NCI-H748 (cell line): ENCODE measurements at regions not wholly inside any gene's neighbourhood (a gene's known extent, or its start where the extent isn't known, plus 50 kb on each side); places are given as distances from the start of the nearest gene placed in this dataset.
"Not testable (repeated sequence)": the region's sequence is repeated elsewhere in the genome, so short reads cannot be mapped to it uniquely, and the experiment has no call there.

ENCODE experiments used
- DNase-seq: peaks from one replicate; lab custom pipeline; 2025; ENCODE audit not compliant: unreplicated experiment; lab: John Stamatoyannopoulos, UW

DNA sequence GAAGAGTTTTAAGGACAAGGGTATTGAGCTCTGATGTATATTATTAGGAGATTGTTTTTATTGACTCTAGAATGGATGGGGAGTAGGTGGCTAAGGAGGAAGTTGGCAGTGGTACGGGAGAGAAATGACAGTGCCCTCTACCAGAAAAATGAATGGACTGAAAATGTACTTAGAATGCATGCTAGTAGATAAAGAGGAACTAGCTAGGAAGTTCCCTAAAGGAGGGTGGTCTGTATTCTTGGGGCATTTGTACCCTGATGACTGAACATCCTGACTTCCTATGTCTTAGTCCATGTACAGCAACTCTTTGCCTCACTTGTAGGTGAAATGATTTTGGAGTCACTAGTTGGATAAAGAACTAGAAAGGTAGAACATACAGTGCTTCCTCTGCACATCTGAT lies 581.5 kb upstream of the RBFOX1 start:
- DNase-seq, result no peak

DNA sequence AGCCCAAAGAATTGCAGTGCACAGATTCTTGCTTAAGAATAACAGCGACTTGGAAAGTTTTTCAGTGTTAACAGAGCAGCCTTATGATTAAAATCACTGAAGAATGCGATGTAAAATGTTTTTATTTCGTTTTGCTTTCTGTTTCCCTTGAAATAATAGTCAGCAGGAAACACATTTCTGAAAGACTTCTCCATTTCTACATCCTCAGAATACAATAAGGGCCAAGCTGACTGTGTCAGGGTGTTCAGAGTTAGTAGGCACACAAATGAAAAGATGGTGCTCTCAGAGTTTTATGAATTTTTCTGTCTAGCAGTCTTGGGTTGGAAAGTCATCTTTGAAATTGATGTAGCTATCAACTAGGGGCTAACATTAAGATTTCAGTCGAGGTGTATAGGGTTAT lies 582.9 kb upstream of the RBFOX1 start:
- DNase-seq, result no peak

DNA sequence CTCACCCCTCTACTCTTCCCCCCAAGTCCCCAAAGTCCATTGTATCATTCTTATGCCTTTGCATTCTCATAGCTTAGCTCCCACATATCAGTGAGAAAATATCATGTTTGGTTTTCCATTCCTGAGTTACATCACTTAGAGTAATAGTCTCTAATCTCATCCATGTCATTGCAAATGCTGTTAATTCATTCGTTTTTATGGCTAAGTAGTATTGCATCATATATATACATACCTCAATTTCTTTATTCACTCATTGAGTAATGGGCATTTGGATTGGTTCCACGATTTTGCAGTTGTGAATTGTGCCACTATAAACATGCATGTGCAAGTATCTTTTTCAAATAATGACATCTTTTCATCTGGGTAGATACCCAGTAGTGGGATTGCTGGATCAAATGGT lies 596.3 kb upstream of the RBFOX1 start:
- DNase-seq, result not testable (repeated sequence)

DNA sequence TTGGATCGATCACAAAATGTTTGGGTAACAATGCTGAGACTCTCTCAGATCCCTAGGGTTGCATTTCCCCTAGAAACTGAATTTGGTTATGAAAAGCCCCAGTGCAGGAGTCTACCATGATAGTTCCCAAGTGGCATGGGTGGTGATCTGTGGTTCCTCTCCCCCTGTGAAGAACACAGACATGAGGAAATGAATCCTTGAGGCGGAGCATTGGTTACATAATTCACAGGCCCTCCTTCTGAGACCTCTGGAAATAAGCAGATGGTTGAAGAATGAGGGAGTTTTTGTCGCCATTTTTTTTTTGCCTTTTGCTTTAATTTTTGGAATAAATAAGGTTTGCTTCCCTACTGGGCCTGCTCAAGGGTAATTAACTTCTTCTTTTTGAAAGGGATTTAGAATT lies 597.0 kb upstream of the RBFOX1 start:
- no peak for DNase-seq

DNA sequence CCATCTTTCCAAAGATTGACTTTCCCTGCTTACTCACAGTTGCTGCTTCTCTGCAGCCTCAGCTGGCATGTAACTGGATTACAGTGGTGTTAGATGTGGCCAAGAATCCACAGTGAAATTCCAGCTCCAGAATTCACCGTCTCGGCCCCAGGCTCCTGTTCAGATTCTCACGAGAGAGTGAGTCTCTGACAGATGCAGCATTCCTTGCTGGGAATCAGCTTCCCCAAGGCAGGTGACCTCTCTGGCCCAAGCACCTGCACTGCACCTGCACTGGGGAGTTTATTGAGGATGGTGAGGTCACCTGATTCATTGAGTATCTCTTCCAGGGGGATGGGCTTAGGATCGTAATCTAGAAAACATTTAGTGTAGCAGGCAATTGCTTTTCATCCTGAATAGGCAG lies 600.5 kb upstream of the RBFOX1 start:
- peak; percentile 69 for DNase-seq

DNA sequence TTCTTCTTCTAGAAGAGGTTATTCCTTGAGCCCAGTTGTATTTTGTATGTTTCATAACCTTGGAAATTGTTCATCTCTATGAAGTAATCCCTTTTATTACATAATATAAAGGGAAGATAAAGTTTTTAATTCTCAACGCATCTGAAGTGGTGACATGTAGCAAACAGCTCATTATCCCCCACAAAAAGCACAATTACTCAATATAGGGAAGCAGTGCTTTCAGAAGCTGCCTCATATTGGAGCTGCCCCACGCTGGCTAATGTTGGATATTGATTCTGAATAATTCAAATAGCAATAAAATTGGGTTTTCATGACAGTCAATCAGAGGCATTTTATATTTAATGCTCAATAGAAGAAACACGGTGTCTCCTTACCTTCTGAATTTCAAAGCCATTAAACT lies 604.3 kb upstream of the RBFOX1 start:
- no peak for DNase-seq

DNA sequence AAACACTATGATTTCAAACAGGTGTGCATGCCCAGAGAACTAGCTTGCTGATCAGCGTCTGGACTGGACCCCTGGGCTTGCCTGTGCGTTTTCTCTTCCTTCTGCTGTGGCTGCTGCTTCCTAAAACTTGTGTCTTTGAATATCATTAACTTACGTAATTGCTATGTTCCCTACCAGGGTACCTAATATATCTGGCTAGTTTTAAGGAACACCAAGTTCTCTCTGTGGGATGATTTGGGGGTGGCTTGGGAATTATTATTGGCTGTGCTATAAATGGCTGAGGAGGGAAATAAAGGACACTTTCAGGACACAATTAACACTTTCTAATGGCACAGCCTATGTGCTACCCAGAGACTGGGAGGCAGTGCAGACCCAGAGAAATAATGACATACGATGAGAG lies 606.0 kb upstream of the RBFOX1 start:
- no peak for DNase-seq

DNA sequence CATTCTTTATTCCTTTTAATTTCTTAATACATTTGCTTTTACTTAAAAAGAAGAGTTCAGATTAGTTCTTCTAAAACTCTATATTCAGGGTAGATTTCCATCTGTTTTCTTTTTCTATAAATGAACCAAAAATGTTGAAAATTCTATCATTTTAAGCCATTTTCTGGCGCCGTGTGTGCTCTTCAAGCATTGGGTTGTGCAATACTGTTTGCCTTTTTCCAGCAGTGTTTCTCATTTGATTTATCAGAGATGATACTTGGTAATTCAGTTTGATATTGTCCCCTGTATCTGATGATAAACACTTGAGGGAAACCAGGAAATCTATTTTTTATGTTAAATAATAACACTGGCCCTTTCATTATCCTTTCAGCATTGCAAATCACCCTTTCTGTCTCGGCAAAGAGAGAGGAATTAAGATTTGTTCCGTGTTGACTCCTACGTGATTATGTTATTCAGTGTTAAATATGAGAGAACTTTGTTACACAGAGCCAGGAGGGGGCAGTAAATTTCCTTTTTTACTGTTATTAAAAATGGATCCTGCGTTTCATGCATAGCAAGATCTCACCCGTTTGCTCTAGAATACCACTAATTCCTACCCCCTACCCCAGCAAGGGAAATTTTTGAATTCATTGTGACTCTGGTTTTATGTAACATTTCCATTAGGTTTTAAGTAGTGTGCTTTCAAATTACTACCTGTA lies 606.9 kb upstream of the RBFOX1 start:
- DNase-seq, result peak; percentile 52

DNA sequence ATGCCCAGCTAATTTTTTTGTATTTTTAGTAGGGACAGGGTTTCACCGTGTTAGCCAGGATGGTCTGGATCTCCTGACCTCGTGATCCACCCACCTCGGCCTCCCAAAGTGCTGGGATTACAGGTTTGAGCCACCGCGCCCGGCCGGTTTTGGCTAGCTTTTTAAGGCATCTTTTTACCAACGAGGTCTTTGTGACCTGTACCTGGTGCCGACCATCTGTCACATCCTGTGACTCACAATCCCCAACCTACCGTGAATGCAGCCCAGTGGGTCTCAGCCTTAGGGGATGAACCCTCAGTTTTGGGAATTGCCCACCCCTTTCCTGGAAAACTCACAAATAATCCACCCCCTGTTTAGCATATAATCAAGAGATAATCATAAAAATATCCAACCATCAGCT lies 607.4 kb upstream of the RBFOX1 start:
- not testable (repeated sequence) for DNase-seq

DNA sequence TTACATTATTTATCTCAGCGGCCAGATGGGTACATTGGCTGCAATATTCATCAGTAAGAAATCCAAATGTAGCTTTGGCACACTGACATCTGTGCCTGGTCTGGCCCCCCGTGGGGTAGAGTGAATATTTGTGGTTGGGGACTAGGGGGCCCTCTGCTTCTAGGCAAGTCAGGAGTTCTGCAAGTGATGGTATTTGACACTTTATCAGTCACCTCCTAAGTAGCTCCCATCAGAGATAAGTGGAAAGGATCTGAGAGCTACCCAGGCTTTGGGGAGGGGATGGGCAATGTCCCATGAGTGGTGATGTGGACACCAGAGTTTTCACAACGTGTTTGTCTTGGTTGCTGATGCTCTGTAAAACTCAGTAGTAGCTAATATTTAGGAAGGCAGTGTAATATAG lies 609.9 kb upstream of the RBFOX1 start:
- DNase-seq, result no peak

DNA sequence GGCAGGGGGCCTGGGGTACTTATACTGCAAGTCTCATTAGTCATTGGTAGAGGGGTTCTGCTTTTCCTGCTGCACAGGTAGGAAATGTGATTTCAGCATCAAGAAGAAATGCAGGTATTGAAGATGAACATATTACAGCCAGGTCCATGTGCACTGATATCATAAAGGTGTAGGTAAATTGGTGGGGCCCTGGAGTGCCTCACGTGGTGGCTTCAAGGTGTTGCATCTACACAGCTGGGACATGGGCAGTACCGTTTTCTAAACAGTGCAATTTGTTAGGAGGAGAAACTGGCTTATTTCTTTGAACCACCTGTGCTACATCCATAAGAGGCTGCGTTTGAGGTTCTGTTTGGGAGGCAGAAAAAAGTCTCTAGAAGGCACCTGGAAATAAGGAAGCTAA lies 618.1 kb upstream of the RBFOX1 start:
- DNase-seq, result no peak

DNA sequence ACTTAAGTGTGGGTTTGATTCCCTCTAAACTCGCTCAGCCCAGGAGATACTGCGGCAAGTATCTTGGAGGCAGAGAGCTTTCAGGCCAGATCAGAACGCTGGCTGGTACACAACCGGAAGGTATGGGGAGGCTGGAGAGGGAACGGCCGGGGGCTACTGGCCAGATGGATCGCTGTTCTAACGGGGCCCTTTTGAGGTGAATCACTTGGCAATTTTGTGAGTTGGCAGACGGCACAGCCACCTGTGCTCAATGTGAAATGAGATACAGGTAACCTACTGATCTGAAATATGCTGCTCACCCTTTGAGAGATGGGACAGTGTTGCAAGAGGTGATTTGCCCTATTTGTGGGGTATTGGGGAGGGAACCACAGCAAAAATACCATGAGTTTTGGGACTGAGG lies 622.9 kb upstream of the RBFOX1 start:
- DNase-seq, result no peak

DNA sequence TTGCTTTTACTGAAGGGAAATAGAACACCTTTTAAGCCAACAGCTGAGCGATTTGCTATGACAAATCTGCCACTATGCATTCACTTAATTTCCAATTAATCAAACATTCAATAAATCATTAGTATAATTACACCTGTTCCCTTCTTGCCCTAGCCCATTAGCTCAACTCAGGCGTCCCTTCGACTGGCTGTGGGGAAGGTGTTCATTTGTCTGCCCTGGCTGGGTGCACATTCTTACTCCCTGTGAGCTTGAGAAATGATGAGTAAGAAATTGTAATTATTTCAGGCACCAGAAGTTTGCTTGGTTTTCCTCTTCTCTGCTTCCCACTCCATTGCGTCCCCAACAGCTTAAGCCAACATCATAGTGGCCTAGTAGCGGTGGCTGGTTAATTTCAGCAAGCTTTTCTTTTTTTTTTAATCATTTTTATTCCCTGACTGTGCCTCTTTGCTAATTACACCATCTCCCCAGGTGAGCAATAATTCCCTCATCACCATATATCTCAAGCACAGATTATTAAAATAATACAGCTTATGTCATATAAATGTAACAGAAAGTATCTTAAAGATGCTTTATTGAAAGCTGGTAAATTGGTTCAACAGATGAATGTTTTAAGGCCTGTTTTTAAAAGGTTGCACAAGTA lies 623.9 kb upstream of the RBFOX1 start:
- DNase-seq, result no peak

DNA sequence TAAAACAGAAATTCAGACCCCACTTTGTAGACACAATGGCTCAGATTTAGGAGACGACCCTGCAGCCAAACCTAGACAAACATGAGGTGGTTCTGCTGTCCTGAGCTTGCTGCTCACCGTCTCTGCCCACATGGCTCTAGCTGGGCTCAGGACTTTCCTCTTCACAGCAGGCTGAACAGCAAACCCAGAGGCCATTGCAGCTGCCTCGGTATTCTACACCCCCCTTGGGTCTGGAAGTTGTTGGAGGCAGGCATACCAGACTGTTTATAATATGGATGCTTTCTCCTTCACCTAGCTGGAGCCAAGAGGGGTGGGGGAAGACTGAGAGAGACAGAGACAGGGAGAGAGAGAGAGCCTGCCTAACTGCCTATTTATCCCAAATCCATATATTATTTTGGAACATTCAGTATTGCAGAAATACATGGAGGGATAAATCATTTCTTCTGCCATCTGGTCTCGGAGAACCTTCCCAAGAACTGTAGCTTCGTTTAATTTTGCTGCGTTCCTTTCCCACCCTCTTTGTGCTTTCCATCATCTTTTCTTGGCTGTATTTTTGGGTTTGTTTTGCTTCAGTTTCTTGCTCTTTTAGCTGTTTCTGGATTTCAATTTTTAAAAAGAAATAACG lies 628.2 kb upstream of the RBFOX1 start:
- no peak for DNase-seq

DNA sequence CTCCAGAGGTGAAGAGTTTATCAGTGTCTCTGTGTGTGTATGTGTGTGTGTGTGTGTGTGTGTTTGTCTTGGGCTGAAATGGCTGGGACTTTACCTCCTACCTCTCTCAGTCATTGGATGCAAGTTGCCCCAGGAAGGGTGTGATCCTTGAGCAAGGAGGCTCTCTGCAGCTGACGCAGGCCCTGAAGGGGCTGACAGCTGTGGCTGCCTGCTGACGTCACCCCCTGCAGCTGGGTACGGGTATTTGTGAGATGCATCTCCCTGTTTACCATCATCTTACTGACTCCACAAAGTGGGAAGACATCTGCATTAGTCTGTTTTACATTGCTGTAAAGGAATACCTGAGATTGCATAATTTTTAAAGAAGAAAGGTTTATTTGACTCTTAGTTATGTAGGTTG lies 631.5 kb upstream of the RBFOX1 start:
- DNase-seq, result no peak

DNA sequence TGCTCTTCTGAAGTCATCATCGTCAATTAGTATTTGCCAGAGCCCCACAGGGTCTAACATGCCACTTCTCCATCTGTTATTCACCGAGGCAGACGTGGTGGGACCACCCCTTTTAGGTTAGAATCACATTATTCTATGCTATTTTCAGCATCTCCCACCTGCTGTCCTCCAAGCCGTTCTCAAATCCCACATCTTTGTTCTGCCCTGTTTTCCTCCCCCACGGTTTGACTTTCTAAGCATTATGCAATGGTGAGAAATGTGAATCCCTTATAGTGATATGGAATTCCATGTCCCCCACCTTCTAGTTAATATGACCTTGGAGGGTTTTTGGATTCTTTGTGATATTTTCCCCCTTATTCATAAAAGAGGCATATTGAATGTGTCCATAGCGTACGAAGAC lies 634.1 kb upstream of the RBFOX1 start:
- peak; percentile 92 for DNase-seq

DNA sequence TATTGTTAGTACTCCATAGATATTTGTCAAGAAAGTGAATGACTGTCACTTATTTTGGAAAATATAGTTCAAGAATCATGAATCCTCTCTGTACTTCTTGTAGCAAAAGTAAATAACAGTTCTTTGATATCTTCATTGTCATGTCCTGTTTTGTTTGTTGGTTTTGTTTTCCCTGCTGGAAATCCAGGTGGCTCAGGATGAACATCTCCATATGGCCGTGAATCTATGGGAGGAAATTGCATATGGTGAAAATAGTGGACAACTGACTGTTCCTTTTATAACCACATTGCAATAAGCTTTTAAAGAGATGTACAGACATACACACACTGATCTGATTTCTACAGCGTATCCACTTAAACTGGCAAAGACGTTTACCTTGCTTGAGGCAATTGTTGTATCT lies 637.0 kb upstream of the RBFOX1 start:
- peak; percentile 60 for DNase-seq

DNA sequence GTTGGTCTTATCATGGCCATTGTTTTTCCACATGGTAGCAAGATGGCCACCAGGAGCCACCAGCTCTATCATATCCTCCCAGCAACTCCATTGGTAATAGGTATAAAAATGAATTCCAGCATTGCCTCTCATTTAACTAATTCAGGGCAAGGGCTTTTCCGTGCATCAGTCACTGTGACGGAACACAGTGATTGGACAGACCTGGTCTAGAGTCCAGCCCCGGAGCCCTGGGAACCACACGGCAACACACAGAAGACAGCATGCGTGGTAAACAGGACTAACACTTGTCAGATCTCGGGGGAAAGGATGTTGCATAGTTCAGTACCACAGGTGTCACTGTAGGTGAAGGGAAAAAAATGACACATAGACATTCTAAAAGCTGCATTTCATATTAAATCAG lies 638.0 kb upstream of the RBFOX1 start:
- DNase-seq, result peak; percentile 2

DNA sequence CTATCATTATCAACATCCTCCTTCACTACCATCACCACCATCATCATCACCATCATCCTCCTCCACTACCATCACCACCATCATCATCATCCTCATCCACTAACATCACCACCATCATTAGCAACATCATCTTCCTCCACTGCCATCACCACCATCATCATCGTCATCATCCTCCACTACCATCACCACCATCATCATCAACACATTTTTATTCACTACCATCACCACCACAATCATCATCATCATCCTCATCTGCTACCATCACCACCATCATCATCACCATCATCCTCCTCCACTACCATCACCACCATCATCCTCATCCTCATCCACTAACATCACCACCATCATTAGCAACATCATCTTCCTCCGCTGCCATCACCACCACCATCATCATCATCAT lies 639.2 kb upstream of the RBFOX1 start:
- not testable (repeated sequence) for DNase-seq

DNA sequence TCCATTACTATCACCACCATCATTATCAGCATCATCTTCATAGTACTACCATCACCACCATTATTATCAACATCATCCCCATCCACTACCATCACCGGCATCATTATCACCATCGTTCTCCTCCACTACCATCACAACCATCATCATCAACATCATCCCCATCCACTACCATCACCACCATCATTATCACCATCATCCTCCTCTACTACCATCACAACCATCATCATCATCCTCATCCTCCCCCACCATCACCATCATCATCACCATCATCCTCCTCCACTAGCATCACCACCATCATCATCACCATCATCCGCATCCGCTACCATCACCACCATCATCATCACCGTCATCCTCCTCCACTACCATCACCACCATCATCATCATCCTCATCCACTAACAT lies 639.8 kb upstream of the RBFOX1 start:
- DNase-seq, result no peak

DNA sequence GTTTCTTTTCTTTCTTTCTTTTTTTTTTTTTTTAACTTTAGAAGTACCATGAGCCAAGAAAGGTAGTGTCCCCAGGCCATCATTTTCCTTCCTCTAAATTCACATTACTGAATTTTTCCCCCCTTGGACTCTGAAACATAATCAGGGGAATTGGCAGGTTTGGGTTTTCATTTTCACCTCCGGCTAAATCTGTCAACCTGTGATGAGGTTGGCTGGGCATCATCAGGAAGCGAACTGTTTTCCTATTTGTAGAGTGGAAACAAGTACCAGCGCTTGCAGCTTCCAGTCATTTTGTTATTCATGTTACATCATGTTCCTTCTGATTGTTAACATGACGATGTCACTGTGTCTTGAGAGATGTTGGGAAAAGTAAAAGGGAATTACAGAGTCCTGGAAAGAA lies 641.9 kb upstream of the RBFOX1 start:
- no peak for DNase-seq

DNA sequence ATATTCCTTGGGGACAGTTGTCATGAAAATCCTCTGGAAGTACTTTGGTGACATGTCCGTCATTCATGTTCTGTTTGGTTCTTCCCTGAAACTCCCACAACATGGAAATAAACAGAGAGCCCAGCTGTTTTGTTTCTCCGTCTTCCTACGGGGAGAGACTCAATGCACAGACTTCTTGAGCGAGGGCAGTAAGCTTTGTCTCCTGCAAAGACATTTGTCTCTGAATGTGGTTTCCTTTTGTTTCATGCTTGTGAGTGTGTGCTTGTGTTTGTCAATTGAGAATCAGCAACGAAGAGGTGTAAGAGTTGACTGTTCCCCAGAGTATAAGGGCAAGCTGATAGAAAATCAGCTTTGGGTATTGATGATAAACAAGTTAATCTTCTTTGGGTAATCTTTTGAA lies 643.0 kb upstream of the RBFOX1 start:
- no peak for DNase-seq

DNA sequence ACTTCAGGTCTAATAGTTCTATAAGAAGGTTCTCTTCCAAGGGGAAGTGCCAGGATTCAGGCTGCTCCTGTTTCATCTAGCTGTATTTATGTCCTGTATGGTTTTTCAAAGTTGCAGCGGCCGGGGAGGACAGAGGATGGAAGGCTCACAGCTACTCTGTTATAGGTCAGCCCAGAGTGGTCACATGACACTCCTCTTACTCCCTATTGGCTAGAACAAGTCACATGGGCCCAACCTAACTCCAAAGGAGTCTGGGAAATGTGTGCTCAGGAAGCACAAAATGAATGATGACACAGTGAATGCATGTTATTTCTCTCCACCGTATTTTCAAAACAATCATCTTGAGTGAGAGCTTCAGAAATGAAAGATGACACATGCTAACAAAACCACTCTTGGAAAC lies 645.1 kb upstream of the RBFOX1 start:
- DNase-seq, result no peak
